SK-N-MC (cell line): ENCODE measurements at regions not wholly inside any gene's neighbourhood (a gene's known extent, or its start where the extent isn't known, plus 50 kb on each side); places are given as distances from the start of the nearest gene placed in this dataset.

ENCODE experiments used
- EZH2 ChIP-seq: fragments of 200-600 bp; sonication (generic); IDR thresholded peaks from one replicate; pipeline ENCODE4 v1.6.1; 2017; ENCODE audit warnings: antibody characterized with exemption
- FOXP2 ChIP-seq: optimal IDR thresholded peaks from 2 replicates; pipeline ENCODE3; 2011; ENCODE audit warnings: mild to moderate bottlenecking, moderate library complexity; ENCODE audit not compliant: insufficient read depth; ENCODE audit errors: extremely low read length, control extremely low read depth
- POLR2AphosphoS5 ChIP-seq: IDR thresholded peaks from 2 replicates; pipeline ENCODE4 v1.6.1; 2012; ENCODE audit warnings: mild to moderate bottlenecking, low read depth, low read length, borderline replicate concordance

- TF ChIP-seq EZH2 (no peak), POLR2AphosphoS5 (no peak), FOXP2 (no peak)
Measured at GRCh38 chr11:109512249-109512648, 90.3 kb downstream of the C11orf87 start.
